ENCODE measurements at regions not wholly inside any gene's neighbourhood (a gene's known extent, or its start where the extent isn't known, plus 50 kb on each side); places are given as distances from the start of the nearest gene placed in this dataset.

GRCh38 chr9:17978773-17979172 is 399.9 kb downstream of the SH3GL2 start:
- TF ChIP-seq CTCF (IDR thresholded peaks at IDR 0.05) (no peak), EZH2 (IDR thresholded peaks at IDR 0.05; ENCODE audit: borderline replicate concordance, insufficient read depth, low read depth, low read length, poor library complexity, severe bottlenecking) (no peak)

All from B cell (primary cell).